ENCODE measurements at regions not wholly inside any gene's neighbourhood (a gene's known extent, or its start where the extent isn't known, plus 50 kb on each side); places are given as distances from the start of the nearest gene placed in this dataset.

DNA sequence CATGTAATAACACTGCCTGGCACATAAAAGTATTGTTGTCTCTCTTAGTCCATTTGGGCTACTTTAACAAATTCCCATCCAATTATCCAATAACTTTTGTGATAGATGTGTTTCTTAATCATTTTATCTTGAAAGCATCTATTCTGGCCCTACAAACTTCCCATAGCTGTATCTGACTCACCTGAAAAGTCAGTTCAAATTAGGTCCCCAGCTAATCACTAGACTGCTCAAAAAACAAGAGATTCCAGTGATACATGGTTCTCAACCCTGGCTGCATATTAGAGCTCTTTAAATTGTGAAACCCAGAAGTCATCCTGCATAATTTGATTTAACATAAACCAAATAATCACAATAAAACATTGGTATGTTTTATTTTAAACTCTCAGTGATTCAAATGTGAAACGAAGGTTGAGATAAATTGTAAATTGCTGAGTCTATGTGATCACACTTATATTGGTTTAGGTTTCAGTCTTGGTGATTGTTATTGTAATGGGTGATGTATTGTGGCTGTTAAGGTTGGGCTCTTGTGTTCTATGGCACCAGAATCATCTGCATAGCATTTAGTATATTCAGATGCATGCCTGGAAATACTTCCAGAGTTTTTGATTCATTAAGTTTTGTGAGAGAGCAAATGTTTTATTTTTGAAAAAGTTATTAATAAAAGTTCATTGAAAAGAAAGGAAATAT is 268.9 kb upstream of the KCNMB2 start:
- TF ChIP-seq, protein P1, sequence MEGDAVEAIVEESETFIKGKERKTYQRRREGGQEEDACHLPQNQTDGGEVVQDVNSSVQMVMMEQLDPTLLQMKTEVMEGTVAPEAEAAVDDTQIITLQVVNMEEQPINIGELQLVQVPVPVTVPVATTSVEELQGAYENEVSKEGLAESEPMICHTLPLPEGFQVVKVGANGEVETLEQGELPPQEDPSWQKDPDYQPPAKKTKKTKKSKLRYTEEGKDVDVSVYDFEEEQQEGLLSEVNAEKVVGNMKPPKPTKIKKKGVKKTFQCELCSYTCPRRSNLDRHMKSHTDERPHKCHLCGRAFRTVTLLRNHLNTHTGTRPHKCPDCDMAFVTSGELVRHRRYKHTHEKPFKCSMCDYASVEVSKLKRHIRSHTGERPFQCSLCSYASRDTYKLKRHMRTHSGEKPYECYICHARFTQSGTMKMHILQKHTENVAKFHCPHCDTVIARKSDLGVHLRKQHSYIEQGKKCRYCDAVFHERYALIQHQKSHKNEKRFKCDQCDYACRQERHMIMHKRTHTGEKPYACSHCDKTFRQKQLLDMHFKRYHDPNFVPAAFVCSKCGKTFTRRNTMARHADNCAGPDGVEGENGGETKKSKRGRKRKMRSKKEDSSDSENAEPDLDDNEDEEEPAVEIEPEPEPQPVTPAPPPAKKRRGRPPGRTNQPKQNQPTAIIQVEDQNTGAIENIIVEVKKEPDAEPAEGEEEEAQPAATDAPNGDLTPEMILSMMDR (conservative IDR thresholded peaks at IDR 0.05): no peak
- no peak for TF ChIP-seq ZFX (IDR thresholded peaks at IDR 0.05)

Data from C4-2B (cell line).